MM.1S (cell line): ENCODE measurements at regions not wholly inside any gene's neighbourhood (a gene's known extent, or its start where the extent isn't known, plus 50 kb on each side); places are given as distances from the start of the nearest gene placed in this dataset.

Experiments
- CTCF ChIP-seq: fragments of 300-600 bp; sonication (generic); IDR thresholded peaks from 2 replicates; pipeline ENCODE4 v1.5.1; 2016; ENCODE audit warnings: antibody characterized with exemption, low read length, mixed read lengths
- EZH2 ChIP-seq: fragments of 300-600 bp; sonication (generic); optimal IDR thresholded peaks from 2 replicates; pipeline ENCODE3; 2017; ENCODE audit warnings: low read depth, mild to moderate bottlenecking, antibody characterized with exemption, low read length, mixed read lengths
- EZH2phosphoT487 ChIP-seq: fragments of 300-600 bp; sonication (generic); IDR thresholded peaks from 2 replicates; pipeline ENCODE4 v1.6.1; 2018; ENCODE audit warnings: antibody characterized with exemption, low read length

- TF ChIP-seq EZH2 = no peak
- no peak for TF ChIP-seq CTCF
- no peak for TF ChIP-seq EZH2phosphoT487
These were observed 152.3 kb upstream of the SPAG17 start for GRCh38 chr1:118337346-118337745.
